ENCODE measurements at regions not wholly inside any gene's neighbourhood (a gene's known extent, or its start where the extent isn't known, plus 50 kb on each side); places are given as distances from the start of the nearest gene placed in this dataset.

DNA sequence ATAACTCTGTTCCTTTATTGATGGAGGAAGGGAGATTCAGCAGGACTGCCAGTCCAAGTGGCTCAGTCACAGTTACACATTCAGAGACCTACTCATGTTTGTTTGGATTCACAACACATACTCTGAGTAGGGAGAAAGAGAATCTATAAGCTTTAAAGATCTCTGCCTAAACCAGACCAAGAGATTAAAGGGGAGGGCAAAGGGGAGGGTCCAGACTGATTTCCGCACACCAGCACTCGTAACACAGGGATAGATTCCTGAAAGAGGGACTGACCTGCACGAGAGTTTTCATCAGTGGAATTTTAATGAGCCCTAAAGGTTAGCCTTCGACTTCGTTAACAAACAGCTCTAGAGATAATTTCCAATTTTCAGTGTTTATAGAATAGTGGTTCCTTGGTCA lies 71.7 kb upstream of the PMFBP1 start:
- TF ChIP-seq CTCF (IDR thresholded peaks at IDR 0.05; ENCODE audit: insufficient read depth, low read length): no peak
- TF ChIP-seq POLR2AphosphoS5 (IDR thresholded peaks at IDR 0.05; ENCODE audit: low read depth): no peak
- TF ChIP-seq GABPA (IDR thresholded peaks at IDR 0.05; ENCODE audit: low read depth): no peak
- TF ChIP-seq, protein P1, sequence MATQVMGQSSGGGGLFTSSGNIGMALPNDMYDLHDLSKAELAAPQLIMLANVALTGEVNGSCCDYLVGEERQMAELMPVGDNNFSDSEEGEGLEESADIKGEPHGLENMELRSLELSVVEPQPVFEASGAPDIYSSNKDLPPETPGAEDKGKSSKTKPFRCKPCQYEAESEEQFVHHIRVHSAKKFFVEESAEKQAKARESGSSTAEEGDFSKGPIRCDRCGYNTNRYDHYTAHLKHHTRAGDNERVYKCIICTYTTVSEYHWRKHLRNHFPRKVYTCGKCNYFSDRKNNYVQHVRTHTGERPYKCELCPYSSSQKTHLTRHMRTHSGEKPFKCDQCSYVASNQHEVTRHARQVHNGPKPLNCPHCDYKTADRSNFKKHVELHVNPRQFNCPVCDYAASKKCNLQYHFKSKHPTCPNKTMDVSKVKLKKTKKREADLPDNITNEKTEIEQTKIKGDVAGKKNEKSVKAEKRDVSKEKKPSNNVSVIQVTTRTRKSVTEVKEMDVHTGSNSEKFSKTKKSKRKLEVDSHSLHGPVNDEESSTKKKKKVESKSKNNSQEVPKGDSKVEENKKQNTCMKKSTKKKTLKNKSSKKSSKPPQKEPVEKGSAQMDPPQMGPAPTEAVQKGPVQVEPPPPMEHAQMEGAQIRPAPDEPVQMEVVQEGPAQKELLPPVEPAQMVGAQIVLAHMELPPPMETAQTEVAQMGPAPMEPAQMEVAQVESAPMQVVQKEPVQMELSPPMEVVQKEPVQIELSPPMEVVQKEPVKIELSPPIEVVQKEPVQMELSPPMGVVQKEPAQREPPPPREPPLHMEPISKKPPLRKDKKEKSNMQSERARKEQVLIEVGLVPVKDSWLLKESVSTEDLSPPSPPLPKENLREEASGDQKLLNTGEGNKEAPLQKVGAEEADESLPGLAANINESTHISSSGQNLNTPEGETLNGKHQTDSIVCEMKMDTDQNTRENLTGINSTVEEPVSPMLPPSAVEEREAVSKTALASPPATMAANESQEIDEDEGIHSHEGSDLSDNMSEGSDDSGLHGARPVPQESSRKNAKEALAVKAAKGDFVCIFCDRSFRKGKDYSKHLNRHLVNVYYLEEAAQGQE (IDR thresholded peaks at IDR 0.05; ENCODE audit: insufficient replicate concordance, low read depth): no peak
- TF ChIP-seq SPI1 (IDR thresholded peaks at IDR 0.05; ENCODE audit: borderline replicate concordance, low read depth): no peak

Measured in HL-60 (cell line).